Epithelial cell of esophagus (primary cell): ENCODE measurements at regions not wholly inside any gene's neighbourhood (a gene's known extent, or its start where the extent isn't known, plus 50 kb on each side); places are given as distances from the start of the nearest gene placed in this dataset.
A peak's percentile ranks its signal among the peaks of the same experiment; 100 is the strongest.

Experiments
- DNase-seq: peaks from one replicate; pipeline ENCODE4 v3.0.0; 2010; ENCODE audit warnings: low read depth
- H3K4me3 ChIP-seq: 2 replicates; pipeline ENCODE4 v1.5.1; 2011; ENCODE audit warnings: mild to moderate bottlenecking, low read length, control low read depth
- TF ChIP-seq, protein P1 (sequence below): IDR thresholded peaks from 2 replicates; pipeline ENCODE4 v1.5.1; 2011; ENCODE audit warnings: low read depth, mild to moderate bottlenecking, low read length, control low read depth, inconsistent platforms; ENCODE audit not compliant: insufficient read depth; ENCODE audit errors: missing control alignments

DNA sequence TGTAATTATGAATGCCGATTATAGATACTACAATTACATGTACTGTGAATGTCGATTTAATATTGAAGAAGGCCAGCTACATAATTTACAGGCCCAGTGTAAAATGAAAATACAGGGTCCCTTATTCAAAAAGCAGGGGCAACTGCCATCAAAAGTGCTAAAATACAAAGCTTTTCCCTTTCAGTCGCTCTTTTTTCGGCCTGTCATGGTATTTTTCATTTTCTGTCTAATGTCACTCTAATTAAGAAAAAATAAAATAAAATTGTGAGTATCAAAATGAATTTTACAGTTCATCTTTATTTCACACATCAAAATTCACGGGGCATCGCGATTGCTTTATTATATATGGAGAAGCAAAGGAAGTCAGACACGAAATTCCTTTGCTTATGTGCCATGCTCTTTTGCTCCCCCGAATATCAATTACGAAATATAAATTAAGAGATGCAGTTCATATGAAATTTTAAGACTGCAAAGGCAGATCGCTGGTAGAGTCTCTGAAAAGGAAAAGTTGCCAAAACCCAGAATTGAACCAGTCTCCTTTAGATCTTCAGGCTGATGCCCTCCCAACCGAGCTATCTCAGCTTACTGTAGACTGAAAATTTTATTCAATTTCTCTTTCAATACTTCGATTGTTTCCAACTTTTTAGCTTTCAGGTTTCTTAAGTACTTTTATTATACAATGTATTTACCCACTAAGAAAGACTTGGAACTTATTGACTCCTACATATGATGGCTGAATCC, 197.0 kb downstream of the TRIM27 start:
- no peak overlapping the region for H3K4me3 ChIP-seq
- no peak for DNase-seq
- TF ChIP-seq, protein P1, sequence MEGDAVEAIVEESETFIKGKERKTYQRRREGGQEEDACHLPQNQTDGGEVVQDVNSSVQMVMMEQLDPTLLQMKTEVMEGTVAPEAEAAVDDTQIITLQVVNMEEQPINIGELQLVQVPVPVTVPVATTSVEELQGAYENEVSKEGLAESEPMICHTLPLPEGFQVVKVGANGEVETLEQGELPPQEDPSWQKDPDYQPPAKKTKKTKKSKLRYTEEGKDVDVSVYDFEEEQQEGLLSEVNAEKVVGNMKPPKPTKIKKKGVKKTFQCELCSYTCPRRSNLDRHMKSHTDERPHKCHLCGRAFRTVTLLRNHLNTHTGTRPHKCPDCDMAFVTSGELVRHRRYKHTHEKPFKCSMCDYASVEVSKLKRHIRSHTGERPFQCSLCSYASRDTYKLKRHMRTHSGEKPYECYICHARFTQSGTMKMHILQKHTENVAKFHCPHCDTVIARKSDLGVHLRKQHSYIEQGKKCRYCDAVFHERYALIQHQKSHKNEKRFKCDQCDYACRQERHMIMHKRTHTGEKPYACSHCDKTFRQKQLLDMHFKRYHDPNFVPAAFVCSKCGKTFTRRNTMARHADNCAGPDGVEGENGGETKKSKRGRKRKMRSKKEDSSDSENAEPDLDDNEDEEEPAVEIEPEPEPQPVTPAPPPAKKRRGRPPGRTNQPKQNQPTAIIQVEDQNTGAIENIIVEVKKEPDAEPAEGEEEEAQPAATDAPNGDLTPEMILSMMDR, result no peak

DNA sequence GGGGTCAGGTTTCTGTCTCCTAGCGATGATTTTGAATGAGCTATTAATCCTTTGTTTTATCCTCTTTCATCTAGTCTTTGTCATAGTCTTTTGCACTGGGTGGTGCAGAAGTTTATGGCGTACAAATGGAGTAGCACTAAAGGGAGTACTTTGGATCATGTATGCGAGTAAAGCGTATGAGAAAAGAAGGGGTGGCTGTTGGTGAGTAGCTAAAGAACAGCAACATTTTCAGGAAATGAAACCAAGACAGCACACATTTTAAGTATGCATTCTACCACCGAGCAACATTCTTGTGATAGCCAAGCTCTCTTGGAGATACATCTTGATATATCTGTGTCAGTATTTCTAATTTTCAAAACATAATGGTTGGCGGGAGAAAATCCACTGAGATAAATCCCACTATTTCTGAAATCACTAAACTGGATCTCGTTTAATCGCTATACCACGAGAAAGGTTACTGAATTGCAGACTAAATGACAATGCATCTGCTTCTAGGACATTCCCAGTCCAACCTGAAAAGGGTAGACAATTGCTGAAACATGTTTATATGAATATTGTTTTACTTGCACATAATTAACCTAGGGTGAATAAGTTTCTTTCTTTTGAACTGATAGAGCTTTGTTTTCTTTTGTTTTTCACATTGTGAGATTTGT, 196.1 kb downstream of the TRIM27 start:
- TF ChIP-seq, protein P1, result no peak
- no peak for DNase-seq
- no peak overlapping the region for H3K4me3 ChIP-seq

DNA sequence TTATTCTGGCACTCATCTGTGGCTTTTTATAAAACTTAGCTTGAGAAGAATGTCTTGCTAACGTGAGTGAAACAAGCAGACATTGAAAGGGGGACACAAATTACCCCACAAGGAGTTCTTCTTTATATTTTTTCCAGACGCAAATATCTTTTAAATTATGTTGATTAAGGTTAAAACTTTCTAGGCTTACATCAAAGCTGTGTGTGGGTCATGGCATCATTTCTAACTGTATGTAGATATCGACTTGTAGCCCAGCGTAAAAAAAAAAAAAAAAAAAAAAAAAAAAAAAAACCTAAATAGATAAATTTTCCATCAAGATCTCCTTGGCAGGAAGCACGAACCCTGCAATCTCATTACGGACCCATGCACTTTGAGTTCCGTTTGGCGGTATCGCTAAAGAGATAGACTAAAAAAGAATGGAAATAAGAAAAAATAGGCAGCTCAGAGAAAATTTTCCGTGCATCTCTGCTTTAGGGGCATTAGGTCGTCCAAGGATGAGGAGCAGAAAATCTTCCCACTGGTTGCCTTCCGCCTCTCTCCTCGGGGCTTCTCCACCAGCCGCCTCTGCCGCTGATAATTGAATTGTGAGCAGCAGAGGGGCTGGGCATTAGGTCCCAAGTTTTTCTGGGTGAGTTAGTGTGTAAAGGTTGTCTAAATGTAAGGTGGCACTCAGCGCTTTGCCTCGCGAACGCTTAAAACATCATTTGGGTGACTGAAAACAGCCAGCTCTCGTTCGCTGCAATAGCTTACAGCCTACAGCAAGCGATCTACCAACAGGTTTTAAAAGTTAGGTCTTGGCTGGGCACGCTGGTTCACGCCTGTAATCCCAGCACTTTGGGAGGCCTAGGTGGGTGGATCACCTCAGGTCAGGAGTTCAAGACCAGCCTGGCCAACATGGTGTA, 194.0 kb downstream of the TRIM27 start:
- H3K4me3 ChIP-seq, result peak overlapping the region; percentile 90
- DNase-seq, result no peak
- TF ChIP-seq, protein P1, result no peak

DNA sequence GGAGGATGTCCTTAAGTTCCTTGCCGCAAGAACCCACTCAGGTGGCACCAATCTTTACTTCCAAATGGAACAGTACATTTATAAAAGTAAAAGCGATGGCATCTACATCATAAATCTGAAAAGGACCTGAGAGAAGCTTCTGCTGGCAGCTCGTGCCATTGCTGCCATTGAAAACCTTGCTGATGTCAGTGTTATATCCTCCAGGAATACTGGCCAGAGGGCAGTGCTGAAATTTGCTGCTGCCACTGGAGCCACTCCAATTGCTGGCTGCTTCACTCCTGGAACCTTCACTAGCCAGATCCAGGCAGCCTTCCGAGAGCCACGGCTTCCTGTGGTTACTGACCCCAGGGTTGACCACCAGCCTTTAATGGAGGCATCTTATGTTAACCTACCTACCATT, 191.7 kb downstream of the TRIM27 start:
- TF ChIP-seq, protein P1, result no peak
- no peak overlapping the region for H3K4me3 ChIP-seq
- DNase-seq, result no peak

DNA sequence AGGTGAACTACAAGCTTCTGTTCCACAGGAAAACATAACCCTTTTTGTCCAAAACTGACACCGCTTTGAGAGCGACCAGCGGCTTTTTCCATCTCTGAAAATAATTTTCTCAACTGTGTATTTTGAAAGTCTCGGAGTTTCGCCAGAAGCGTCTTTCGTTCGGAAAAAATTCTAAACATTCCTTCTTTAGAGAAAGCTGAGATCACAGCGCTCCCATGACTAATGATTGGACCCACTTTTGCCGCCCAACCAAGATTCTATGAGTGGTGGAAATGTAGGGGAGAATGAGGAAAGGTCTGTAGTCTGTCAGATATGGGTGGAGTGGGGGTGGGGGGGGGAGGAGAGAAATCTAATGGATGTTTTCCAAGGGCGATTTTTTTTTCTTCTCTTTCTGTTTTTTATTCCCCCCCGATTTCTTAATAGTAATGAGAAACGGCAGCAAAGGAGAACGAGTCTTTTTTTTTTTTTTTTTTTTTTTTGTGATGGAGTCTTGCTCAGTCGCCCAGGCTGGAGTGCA, 189.3 kb downstream of the TRIM27 start:
- peak overlapping the region; percentile 17 for H3K4me3 ChIP-seq
- no peak for DNase-seq
- TF ChIP-seq, protein P1, result no peak

DNA sequence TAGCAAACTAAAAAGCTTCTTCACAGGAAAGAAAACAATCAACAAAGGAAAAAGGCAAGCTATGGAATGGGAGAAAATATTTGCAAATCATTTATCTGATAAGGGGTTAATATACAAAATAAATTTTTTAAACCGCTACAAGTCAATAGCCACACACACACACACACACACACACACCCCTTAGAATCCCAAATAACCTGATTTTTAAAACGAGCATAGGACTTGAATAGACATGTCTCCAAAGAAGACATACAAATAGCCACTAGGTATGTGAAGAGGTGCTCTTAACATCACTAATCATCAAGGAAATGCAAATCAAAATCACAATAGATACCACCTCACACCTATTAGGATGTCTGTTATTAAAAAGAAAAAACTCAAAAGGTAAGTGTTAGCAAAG, 187.7 kb downstream of the TRIM27 start:
- DNase-seq, result peak; percentile 64
- H3K4me3 ChIP-seq, result peak overlapping the region; percentile 33
- TF ChIP-seq, protein P1, result no peak
